AG10803 (cell line): ENCODE measurements at regions not wholly inside any gene's neighbourhood (a gene's known extent, or its start where the extent isn't known, plus 50 kb on each side); places are given as distances from the start of the nearest gene placed in this dataset.
A peak's percentile ranks its signal among the peaks of the same experiment; 100 is the strongest.
"Not testable (repeated sequence)": the region's sequence is repeated elsewhere in the genome, so short reads cannot be mapped to it uniquely, and the experiment has no call there.

Experiments used
- DNase-seq: peaks from one replicate; pipeline ENCODE4 v3.0.0; 2010; ENCODE audit warnings: low read depth
- H3K4me3 ChIP-seq: 2 replicates; pipeline ENCODE4 v1.5.1; 2011; ENCODE audit warnings: mild to moderate bottlenecking, low read length, control low read depth
- CTCF ChIP-seq: conservative IDR thresholded peaks from 2 replicates; pipeline ENCODE4 v1.5.1; 2011; ENCODE audit warnings: mild to moderate bottlenecking, low read length, control low read depth, inconsistent platforms

GRCh38 chr12:46650688-46651087 lies 175.1 kb downstream of the SLC38A4 start:
- H3K4me3 ChIP-seq = no peak overlapping the region
- TF ChIP-seq CTCF = no peak
- no peak for DNase-seq

- TF ChIP-seq CTCF = no peak
- DNase-seq = no peak
- H3K4me3 ChIP-seq = no peak overlapping the region
Observed at GRCh38 chr12:46649433-46649832, 176.4 kb downstream of the SLC38A4 start.

- TF ChIP-seq CTCF = no peak
- DNase-seq = no peak
- H3K4me3 ChIP-seq = no peak overlapping the region
Observed at GRCh38 chr12:46647034-46647433, 178.8 kb downstream of the SLC38A4 start.

GRCh38 chr12:46641649-46642048 lies 184.1 kb downstream of the SLC38A4 start:
- not testable (repeated sequence) for DNase-seq, H3K4me3 ChIP-seq

GRCh38 chr12:46635818-46636217 lies 190.0 kb downstream of the SLC38A4 start:
- DNase-seq = no peak
- no peak overlapping the region for H3K4me3 ChIP-seq
- TF ChIP-seq CTCF = no peak

GRCh38 chr12:46629331-46630229 lies 196.2 kb downstream of the SLC38A4 start:
- TF ChIP-seq CTCF = no peak
- peak; percentile 11 for DNase-seq

GRCh38 chr12:46628176-46628575 lies 197.6 kb downstream of the SLC38A4 start:
- no peak overlapping the region for H3K4me3 ChIP-seq
- no peak for TF ChIP-seq CTCF
- DNase-seq = no peak

More at GRCh38 chr12:46629331-46630229, 196.2 kb downstream of the SLC38A4 start:
- H3K4me3 ChIP-seq = no peak overlapping the region
